LNCaP clone FGC (cell line): ENCODE measurements at regions not wholly inside any gene's neighbourhood (a gene's known extent, or its start where the extent isn't known, plus 50 kb on each side); places are given as distances from the start of the nearest gene placed in this dataset.

Experiments used
- DNase-seq: peaks from one replicate; pipeline ENCODE4 v3.0.0-alpha.2; 2011; ENCODE audit warnings: low read depth
- H3K4me3 ChIP-seq: 2 replicates; pipeline ENCODE4 v1.5.1; 2011; ENCODE audit warnings: mild to moderate bottlenecking, low read depth, low read length, control low read depth
- CTCF ChIP-seq: IDR thresholded peaks from 2 replicates; pipeline ENCODE4 v1.5.1; 2012; ENCODE audit warnings: mild to moderate bottlenecking; ENCODE audit not compliant: control insufficient read depth, insufficient read depth; ENCODE audit errors: extremely low read depth

- DNase-seq, result no peak
- no peak overlapping the region for H3K4me3 ChIP-seq
- no peak for TF ChIP-seq CTCF
These were observed 71.5 kb upstream of the GPC1 start for GRCh38 chr2:240363746-240364581.

DNA sequence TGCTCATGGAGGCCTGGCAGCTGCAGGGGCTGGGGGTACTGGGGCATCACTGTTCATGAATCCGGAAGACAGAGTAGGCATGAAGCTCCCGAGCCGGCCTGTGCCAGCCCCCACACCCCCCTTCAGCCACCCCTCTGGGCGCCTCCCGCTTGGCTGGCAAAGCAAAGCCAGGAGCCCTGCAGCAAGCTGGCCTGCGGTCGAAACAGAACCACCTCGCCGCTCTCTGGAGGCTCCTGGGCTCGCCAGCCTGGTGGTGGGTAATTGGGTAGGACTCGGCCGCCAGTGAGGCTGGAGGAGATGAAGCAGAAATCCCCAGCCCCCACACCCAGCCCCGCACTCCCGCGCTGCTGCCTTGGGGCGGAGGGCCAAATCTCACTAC is 70.9 kb upstream of the GPC1 start:
- DNase-seq, result no peak
- no peak for TF ChIP-seq CTCF

DNA sequence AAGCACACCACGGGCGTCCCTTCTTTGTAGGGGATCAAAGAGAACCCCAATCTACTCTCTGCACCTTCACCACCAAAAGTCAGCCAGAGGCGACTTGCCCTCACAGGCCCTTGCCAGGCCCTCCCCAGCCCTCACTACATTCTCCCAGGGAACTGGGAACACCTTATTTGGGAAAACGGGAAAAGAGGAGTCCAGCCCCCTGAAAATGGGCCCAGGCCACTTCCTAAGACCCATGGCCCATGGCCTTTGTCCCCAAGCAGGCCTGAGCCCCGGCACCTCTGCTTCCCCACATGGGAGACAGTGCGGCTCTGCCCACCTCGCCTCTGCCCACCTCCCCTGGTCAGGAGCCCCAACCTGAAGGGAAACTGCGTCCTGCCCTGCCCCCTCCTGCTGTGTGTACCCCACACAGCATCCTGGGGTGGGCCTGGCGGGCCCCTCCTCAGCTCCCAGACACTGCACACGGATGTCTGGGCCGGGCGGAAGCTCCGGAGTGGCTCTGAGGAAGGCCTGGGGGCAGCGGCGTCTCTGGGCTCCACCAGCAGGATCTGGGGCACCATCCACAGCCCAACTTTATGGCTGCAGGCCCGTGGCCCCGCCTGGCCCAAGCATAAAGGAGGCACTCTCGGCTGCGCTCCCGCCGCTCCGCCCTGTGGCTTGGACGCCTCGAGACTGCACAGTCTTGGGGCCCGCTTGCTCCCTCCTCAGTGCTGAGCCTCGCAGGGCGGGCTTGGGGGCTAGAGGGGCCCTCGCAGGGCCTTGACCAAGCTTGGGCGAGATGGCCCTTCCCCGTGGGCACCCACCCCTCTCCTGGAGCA is 70.3 kb upstream of the GPC1 start:
- no peak for TF ChIP-seq CTCF
- no peak overlapping the region for H3K4me3 ChIP-seq
- DNase-seq, result no peak

More for the DNA sequence above, 70.9 kb upstream of the GPC1 start:
- no peak overlapping the region for H3K4me3 ChIP-seq

DNA sequence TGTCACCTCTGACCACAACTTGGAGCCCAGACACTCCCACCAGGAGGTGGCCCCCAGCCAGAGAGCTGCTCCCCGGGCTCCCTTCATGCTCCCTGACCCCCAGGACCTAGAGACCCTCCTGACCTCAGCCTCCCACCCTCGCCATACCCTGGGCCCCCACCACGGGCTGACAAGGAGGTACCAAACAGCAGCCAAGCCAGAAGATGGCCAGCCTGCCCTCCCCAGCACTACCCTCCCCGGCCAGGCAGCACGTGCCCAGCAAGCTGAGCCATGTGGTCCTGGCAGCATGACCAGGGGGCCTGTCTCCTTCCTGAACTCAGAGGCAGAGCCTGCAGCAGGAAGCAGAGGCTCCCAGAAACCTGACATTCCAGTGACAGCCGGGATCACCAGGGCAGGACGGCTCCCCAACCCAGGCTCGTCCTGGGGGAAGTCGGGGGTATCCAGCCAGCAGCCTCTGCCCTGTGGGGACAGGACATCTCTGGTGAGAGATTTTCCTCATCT is 69.4 kb upstream of the GPC1 start:
- TF ChIP-seq CTCF, result no peak
- no peak overlapping the region for H3K4me3 ChIP-seq
- DNase-seq, result no peak

DNA sequence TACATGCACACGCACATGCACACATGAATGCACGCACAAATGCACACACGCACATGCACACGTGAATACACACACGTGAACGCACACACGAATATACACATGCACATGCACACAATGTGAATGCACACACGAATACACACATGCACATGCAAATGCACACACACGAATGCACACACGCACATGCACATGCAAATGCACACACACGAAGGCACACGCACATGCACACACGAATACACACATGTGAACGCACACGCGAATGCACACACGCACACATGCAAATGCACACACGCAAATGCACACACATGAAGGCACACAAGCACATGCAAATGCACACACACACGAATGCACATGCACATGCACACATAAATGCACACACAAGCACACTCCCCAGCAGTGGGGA is 68.6 kb upstream of the GPC1 start:
- DNase-seq, result no peak
- H3K4me3 ChIP-seq, result no peak overlapping the region
- TF ChIP-seq CTCF, result no peak

DNA sequence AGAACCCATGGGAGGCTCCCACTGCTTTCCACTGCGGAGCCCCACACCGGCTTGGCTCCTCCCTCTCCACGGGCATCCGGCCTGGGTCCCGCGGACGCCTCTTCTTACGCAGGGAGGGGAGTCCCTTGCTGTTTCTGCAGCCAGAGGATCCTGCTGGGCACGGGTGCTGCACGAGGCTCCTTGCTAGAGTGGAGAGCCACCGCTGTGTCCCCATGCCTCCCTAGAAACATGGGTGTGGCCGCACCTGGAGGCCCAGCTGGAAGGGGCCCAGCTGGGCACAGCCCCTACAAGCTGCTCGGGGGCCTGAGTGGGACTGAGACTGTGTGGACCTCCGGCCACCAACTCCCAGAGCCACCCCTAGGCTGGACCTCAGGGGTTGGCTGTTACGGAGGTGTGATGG is 67.7 kb upstream of the GPC1 start:
- no peak overlapping the region for H3K4me3 ChIP-seq
- no peak for DNase-seq

More for the DNA sequence above, 67.7 kb upstream of the GPC1 start:
- TF ChIP-seq CTCF, result no peak
